Activated CD8-positive, alpha-beta T cell treated with anti-CD3 and anti-CD28 coated beads for 36 hours (primary cell): ENCODE measurements at regions not wholly inside any gene's neighbourhood (a gene's known extent, or its start where the extent isn't known, plus 50 kb on each side); places are given as distances from the start of the nearest gene placed in this dataset.

Experiments used
- ATAC-seq: fragments of 200-7000 bp; cut with Tn5 transposase; one replicate; pipeline ENCODE4 v1.10.0; 2021; ENCODE audit warnings: mild to moderate bottlenecking, moderate library complexity
- CTCF ChIA-PET: fragments of 350-600 bp; sonication (Branson Sonifier 250); formaldehyde crosslinking; loops from one replicate; lab custom pipeline; 2021; ENCODE audit warnings: antibody characterized with exemption; lab: Charles Lee
- POLR2A ChIA-PET: fragments of 350-600 bp; sonication (Branson Sonifier 250); formaldehyde crosslinking; loops from one replicate; lab custom pipeline; 2021; ENCODE audit warnings: antibody characterized with exemption; lab: Charles Lee
- DNase-seq: peaks from one replicate; pipeline ENCODE4 v3.0.0-alpha.2; 2020
- H3K27ac Mint-ChIP-seq: one replicate; pipeline ENCODE4 v1.8.0; 2021; ENCODE audit warnings: mild to moderate bottlenecking, mixed read lengths
- H3K27me3 Mint-ChIP-seq: one replicate; pipeline ENCODE4 v1.8.0; 2021; ENCODE audit warnings: mixed read lengths
- H3K36me3 Mint-ChIP-seq: one replicate; pipeline ENCODE4 v1.8.0; 2021; ENCODE audit warnings: low read depth, mixed read lengths
- H3K4me1 Mint-ChIP-seq: one replicate; pipeline ENCODE4 v1.8.0; 2021; ENCODE audit warnings: low read depth, mixed read lengths
- H3K4me3 Mint-ChIP-seq: one replicate; pipeline ENCODE4 v1.8.0; 2021; ENCODE audit warnings: mild to moderate bottlenecking, moderate library complexity, mixed read lengths
- H3K9me3 Mint-ChIP-seq: one replicate; pipeline ENCODE4 v1.8.0; 2021; ENCODE audit warnings: mixed read lengths
- intact Hi-C: fragments of 100-400 bp; cut with micrococcal nuclease; formaldehyde crosslinking; loops from one replicate; pipeline ENCODE4 v1.10.0; 2022
- TF ChIP-seq, protein P1 (sequence below): fragments of 200-600 bp; IDR thresholded peaks from one replicate; pipeline ENCODE4 v1.8.0; 2022; ENCODE audit warnings: antibody characterized with exemption, mild to moderate bottlenecking

- no peak overlapping the region for H3K4me3 Mint-ChIP-seq
- DNase-seq (no peak), ATAC-seq (no peak)
- intact Hi-C loops = no loop called here
- no peaks in the 10 kb centered on the region for H3K36me3 Mint-ChIP-seq
- TF ChIP-seq, protein P1, sequence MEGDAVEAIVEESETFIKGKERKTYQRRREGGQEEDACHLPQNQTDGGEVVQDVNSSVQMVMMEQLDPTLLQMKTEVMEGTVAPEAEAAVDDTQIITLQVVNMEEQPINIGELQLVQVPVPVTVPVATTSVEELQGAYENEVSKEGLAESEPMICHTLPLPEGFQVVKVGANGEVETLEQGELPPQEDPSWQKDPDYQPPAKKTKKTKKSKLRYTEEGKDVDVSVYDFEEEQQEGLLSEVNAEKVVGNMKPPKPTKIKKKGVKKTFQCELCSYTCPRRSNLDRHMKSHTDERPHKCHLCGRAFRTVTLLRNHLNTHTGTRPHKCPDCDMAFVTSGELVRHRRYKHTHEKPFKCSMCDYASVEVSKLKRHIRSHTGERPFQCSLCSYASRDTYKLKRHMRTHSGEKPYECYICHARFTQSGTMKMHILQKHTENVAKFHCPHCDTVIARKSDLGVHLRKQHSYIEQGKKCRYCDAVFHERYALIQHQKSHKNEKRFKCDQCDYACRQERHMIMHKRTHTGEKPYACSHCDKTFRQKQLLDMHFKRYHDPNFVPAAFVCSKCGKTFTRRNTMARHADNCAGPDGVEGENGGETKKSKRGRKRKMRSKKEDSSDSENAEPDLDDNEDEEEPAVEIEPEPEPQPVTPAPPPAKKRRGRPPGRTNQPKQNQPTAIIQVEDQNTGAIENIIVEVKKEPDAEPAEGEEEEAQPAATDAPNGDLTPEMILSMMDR = no peak
- no peaks in the 10 kb centered on the region for H3K27me3 Mint-ChIP-seq
- H3K27ac Mint-ChIP-seq = no peak overlapping the region
- H3K4me1 Mint-ChIP-seq = no peaks in the 10 kb centered on the region
- H3K9me3 Mint-ChIP-seq = peaks cover 4% of the 10 kb centered on the region
- ChIA-PET CTCF (no interaction called here), POLR2A (no interaction called here)
Measured at GRCh38 chr13:62502588-62502987, 1086.9 kb upstream of the PCDH20 start.

GRCh38 chr13:62489731-62490130 is 1074.1 kb upstream of the PCDH20 start:
- no peaks in the 10 kb centered on the region for H3K4me1 Mint-ChIP-seq
- peaks cover 5% of the 10 kb centered on the region for H3K9me3 Mint-ChIP-seq
- POLR2A ChIA-PET = no interaction called here
- no peaks in the 10 kb centered on the region for H3K36me3 Mint-ChIP-seq
- no peak for ATAC-seq
- DNase-seq = no peak
- CTCF ChIA-PET = no interaction called here
- TF ChIP-seq, protein P1 = no peak
- no peak overlapping the region for H3K27ac Mint-ChIP-seq
- H3K27me3 Mint-ChIP-seq = no peaks in the 10 kb centered on the region
- intact Hi-C loops = no loop called here
- H3K4me3 Mint-ChIP-seq = no peak overlapping the region

DNA sequence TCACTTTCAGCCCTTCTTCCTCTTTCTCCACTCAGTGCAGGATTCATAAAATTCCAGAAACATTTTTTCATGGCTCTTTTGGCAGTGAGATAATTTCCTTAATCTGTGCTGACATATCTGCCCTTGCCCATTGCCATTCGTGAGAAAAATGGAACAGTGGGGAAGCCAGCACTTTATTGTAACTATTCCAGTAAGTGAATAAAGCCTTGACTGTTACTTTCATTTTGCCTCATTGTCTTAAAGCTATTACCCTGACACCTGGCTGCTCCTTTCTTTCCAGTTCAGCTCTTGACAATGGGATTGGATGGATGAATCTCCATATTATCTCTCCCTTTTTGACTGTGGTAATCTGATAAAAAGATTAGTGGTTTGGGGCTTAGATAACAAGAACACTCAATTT is 1068.1 kb upstream of the PCDH20 start:
- intact Hi-C loops = no loop called here
- Mint-ChIP-seq H3K4me1 (no peaks in the 10 kb centered on the region), H3K27me3 (no peaks in the 10 kb centered on the region), H3K9me3 (peaks cover 5% of the 10 kb centered on the region), H3K4me3 (no peak overlapping the region), H3K36me3 (no peaks in the 10 kb centered on the region), H3K27ac (no peak overlapping the region)
- ATAC-seq (no peak), DNase-seq (no peak)
- ChIA-PET POLR2A (no interaction called here), CTCF (no interaction called here)
- TF ChIP-seq, protein P1 = no peak

DNA sequence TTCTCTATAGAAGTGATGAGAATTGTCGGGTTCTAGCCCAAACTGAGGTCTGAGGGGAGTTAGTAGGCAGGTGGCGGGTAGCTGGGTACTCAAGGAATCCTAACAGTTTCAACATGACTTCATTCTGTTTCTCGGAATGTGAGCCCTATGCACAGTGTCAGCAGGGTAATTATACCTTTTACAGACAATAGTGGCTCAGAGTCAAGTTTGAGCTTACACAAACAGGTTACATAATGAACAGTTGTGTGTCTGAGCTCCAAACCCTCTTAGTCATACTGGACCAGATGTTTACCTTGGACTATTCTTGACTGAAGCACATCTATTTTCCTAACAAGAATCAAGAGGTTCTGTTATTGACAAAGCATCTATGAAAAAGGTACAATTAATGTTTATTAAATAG is 1066.7 kb upstream of the PCDH20 start:
- ATAC-seq = no peak
- H3K4me3 Mint-ChIP-seq = no peak overlapping the region

GRCh38 chr13:62473944-62474237 is 1058.2 kb upstream of the PCDH20 start:
- Mint-ChIP-seq H3K27me3 (no peaks in the 10 kb centered on the region), H3K4me1 (no peaks in the 10 kb centered on the region), H3K4me3 (no peak overlapping the region), H3K27ac (no peak overlapping the region), H3K36me3 (no peaks in the 10 kb centered on the region), H3K9me3 (peaks cover 8% of the 10 kb centered on the region)
- ChIA-PET CTCF (interaction anchor here (0.6 kb wide), 1 partner anchor 43 kb away, joined by 3 read pairs; no protein-coding TSS in a partner anchor), POLR2A (no interaction called here)
- TF ChIP-seq, protein P1 = no peak
- ATAC-seq (no peak), DNase-seq (no peak)
- intact Hi-C loops = no loop called here

More for the DNA sequence above, 1066.7 kb upstream of the PCDH20 start:
- ChIA-PET POLR2A (no interaction called here), CTCF (no interaction called here)
- TF ChIP-seq, protein P1 = no peak
- Mint-ChIP-seq H3K36me3 (no peaks in the 10 kb centered on the region), H3K27me3 (no peaks in the 10 kb centered on the region), H3K9me3 (peaks cover 4% of the 10 kb centered on the region), H3K27ac (no peak overlapping the region), H3K4me1 (no peaks in the 10 kb centered on the region)
- intact Hi-C loops = no loop called here
- DNase-seq = no peak
